IMR-90 (cell line): ENCODE measurements at regions not wholly inside any gene's neighbourhood (a gene's known extent, or its start where the extent isn't known, plus 50 kb on each side); places are given as distances from the start of the nearest gene placed in this dataset.
A peak's percentile ranks its signal among the peaks of the same experiment; 100 is the strongest.

Experiments
- ATAC-seq: fragments of 200-7000 bp; cut with Tn5 transposase; 2 replicates; pipeline ENCODE4 v1.9.1; 2020; ENCODE audit warnings: low read depth, mild to moderate bottlenecking, moderate library complexity
- BruUV-seq: library from RNA; stranded (reverse); fragments of 400-500 nt; replicated peaks from 2 replicates; lab custom pipeline; 2021; lab: Mats Ljungman, UMichigan
- CTCF ChIA-PET: fragments of 300-600 bp; formaldehyde crosslinking; extraction: SDS; loops from one replicate; lab custom pipeline; 2021; ENCODE audit warnings: antibody characterized with exemption; lab: Yijun Ruan, JAX
- POLR2A ChIA-PET: fragments of 300-600 bp; sonication (Branson Sonifier 250); formaldehyde crosslinking; loops from one replicate; lab custom pipeline; 2022; ENCODE audit warnings: antibody characterized with exemption; ENCODE audit not compliant: unreplicated experiment; lab: Charles Lee
- DNase-seq: peaks from one replicate; pipeline ENCODE4 v3.0.0; 2013
- H2AFZ ChIP-seq: replicated peaks from 2 replicates; pipeline ENCODE3; 2013; ENCODE audit warnings: low read length, mild to moderate bottlenecking; ENCODE audit not compliant: poor library complexity
- H2AK5ac ChIP-seq: 2 replicates; pipeline ENCODE4 v1.6.1; 2013; ENCODE audit warnings: low read depth, low read length, inconsistent platforms
- H2AK9ac ChIP-seq: replicated peaks from 2 replicates; pipeline ENCODE3; 2013; ENCODE audit warnings: mild to moderate bottlenecking, low read depth, low read length, moderate library complexity; ENCODE audit not compliant: poor library complexity
- H2BK120ac ChIP-seq: 2 replicates; pipeline ENCODE4 v1.6.1; 2013; ENCODE audit warnings: low read depth, low read length, inconsistent platforms
- H2BK15ac ChIP-seq: 3 replicates; pipeline ENCODE4 v1.6.1; 2013; ENCODE audit warnings: low read depth, low read length, inconsistent platforms
- H2BK20ac ChIP-seq: 2 replicates; pipeline ENCODE4 v1.6.1; 2013; ENCODE audit warnings: low read depth, mild to moderate bottlenecking, inconsistent platforms, low read length, moderate library complexity
- H2BK5ac ChIP-seq: 2 replicates; pipeline ENCODE4 v1.6.1; 2013; ENCODE audit warnings: mild to moderate bottlenecking, low read depth, low read length, inconsistent platforms; ENCODE audit not compliant: poor library complexity, severe bottlenecking
- H3K14ac ChIP-seq: replicated peaks from 2 replicates; pipeline ENCODE4 v1.6.1; 2013; ENCODE audit warnings: low read depth, low read length, inconsistent platforms
- H3K18ac ChIP-seq: 2 replicates; pipeline ENCODE4 v1.6.1; 2013; ENCODE audit warnings: low read depth, low read length, control low read depth
- H3K23ac ChIP-seq: 2 replicates; pipeline ENCODE4 v1.6.1; 2013; ENCODE audit warnings: low read depth, low read length, inconsistent platforms
- H3K27ac ChIP-seq: 2 replicates; pipeline ENCODE4 v1.5.1; 2013; ENCODE audit warnings: mild to moderate bottlenecking, control low read depth, low read length; ENCODE audit not compliant: insufficient read depth
- H3K27me3 ChIP-seq: 2 replicates; pipeline ENCODE4 v1.6.1; 2013; ENCODE audit warnings: low read length; ENCODE audit not compliant: control insufficient read depth, insufficient read depth
- H3K36me3 ChIP-seq: 2 replicates; pipeline ENCODE4 v1.6.1; 2013; ENCODE audit warnings: low read length, mixed read lengths; ENCODE audit not compliant: control insufficient read depth, insufficient read depth
- H3K4ac ChIP-seq: 2 replicates; pipeline ENCODE4 v1.6.1; 2013; ENCODE audit warnings: low read depth, low read length, inconsistent platforms
- H3K4me1 ChIP-seq: 2 replicates; pipeline ENCODE4 v1.6.1; 2013; ENCODE audit warnings: low read length, mixed read lengths; ENCODE audit not compliant: control insufficient read depth, insufficient read depth
- H3K4me2 ChIP-seq: 2 replicates; pipeline ENCODE4 v1.6.1; 2013; ENCODE audit warnings: low read depth, mild to moderate bottlenecking, control low read depth, low read length, moderate library complexity
- H3K4me3 ChIP-seq: 2 replicates; pipeline ENCODE4 v1.5.1; 2013; ENCODE audit warnings: low read depth, mild to moderate bottlenecking, control low read depth, low read length, moderate library complexity; ENCODE audit not compliant: insufficient read depth
- H3K56ac ChIP-seq: 2 replicates; pipeline ENCODE4 v1.6.1; 2013; ENCODE audit warnings: low read length, inconsistent platforms; ENCODE audit not compliant: insufficient read depth; ENCODE audit errors: extremely low read depth
- H3K79me1 ChIP-seq, 2 experiments: 2 replicates each; pipeline ENCODE4 v1.6.1; 2013; ENCODE audit warnings: low read length in 2 of 2, inconsistent platforms in 1 of 2, low read depth in 1 of 2
- H3K9ac ChIP-seq: 2 replicates; pipeline ENCODE4 v1.6.1; 2013; ENCODE audit warnings: low read depth, low read length, control low read depth
- H3K9me1 ChIP-seq: 2 replicates; pipeline ENCODE4 v1.6.1; 2013; ENCODE audit warnings: low read length, inconsistent platforms; ENCODE audit not compliant: insufficient read depth
- H3K9me3 ChIP-seq: 2 replicates; pipeline ENCODE4 v1.6.1; 2013; ENCODE audit warnings: low read length; ENCODE audit not compliant: control insufficient read depth, insufficient read depth
- H4K20me1 ChIP-seq: 2 replicates; pipeline ENCODE4 v1.6.1; 2013; ENCODE audit warnings: low read length, inconsistent platforms; ENCODE audit not compliant: insufficient read depth
- H4K5ac ChIP-seq: 2 replicates; pipeline ENCODE4 v1.6.1; 2013; ENCODE audit warnings: mild to moderate bottlenecking, low read depth, low read length, control low read depth
- H4K8ac ChIP-seq, 2 experiments: 2 replicates each; pipeline ENCODE4 v1.6.1; 2013; ENCODE audit warnings: low read depth in 2 of 2, low read length in 2 of 2, control low read depth in 1 of 2, inconsistent platforms in 1 of 2
- H4K91ac ChIP-seq: 2 replicates; pipeline ENCODE4 v1.6.1; 2013; ENCODE audit warnings: low read depth, low read length, inconsistent platforms; ENCODE audit not compliant: insufficient read depth
- BHLHE40 ChIP-seq: fragments of 150-350 bp; IDR thresholded peaks from 2 replicates; pipeline ENCODE4 v1.6.1; 2016; ENCODE audit warnings: mild to moderate bottlenecking, low read depth, low read length
- CEBPB ChIP-seq: IDR thresholded peaks from 2 replicates; pipeline ENCODE4 v1.6.1; 2012; ENCODE audit warnings: low read depth, low read length, improper control_type of control experiment
- CHD1 ChIP-seq: IDR thresholded peaks from 2 replicates; pipeline ENCODE4 v1.6.1; 2012; ENCODE audit warnings: low read depth, low read length, improper control_type of control experiment
- CTCF ChIP-seq: conservative IDR thresholded peaks from 2 replicates; pipeline ENCODE4 v1.5.1; 2012; ENCODE audit warnings: mild to moderate bottlenecking, low read depth, low read length, improper control_type of control experiment
- ELK1 ChIP-seq: fragments of 150-350 bp; IDR thresholded peaks from 2 replicates; pipeline ENCODE4 v1.6.1; 2016; ENCODE audit warnings: low read depth, mild to moderate bottlenecking, low read length, moderate library complexity, borderline replicate concordance
- FOS ChIP-seq: fragments of 150-350 bp; IDR thresholded peaks from 2 replicates; pipeline ENCODE4 v1.6.1; 2016; ENCODE audit warnings: low read depth, low read length
- MAFK ChIP-seq: IDR thresholded peaks from 2 replicates; pipeline ENCODE4 v1.6.1; 2012; ENCODE audit warnings: low read depth, low read length, improper control_type of control experiment
- MAZ ChIP-seq: IDR thresholded peaks from 2 replicates; pipeline ENCODE4 v1.6.1; 2012; ENCODE audit warnings: low read depth, mild to moderate bottlenecking, low read length, improper control_type of control experiment, moderate library complexity, borderline replicate concordance
- MXI1 ChIP-seq: IDR thresholded peaks from 2 replicates; pipeline ENCODE4 v1.6.1; 2012; ENCODE audit warnings: low read depth, mild to moderate bottlenecking, low read length, moderate library complexity, borderline replicate concordance
- NFE2L2 ChIP-seq: fragments of 150-350 bp; IDR thresholded peaks from 2 replicates; pipeline ENCODE4 v1.6.1; 2016; ENCODE audit warnings: low read depth, mild to moderate bottlenecking, low read length
- POLR2A ChIP-seq: IDR thresholded peaks from 2 replicates; pipeline ENCODE4 v1.6.1; 2012; ENCODE audit warnings: mild to moderate bottlenecking, low read depth, low read length
- RAD21 ChIP-seq: IDR thresholded peaks from 2 replicates; pipeline ENCODE4 v1.6.1; 2012; ENCODE audit warnings: low read length, improper control_type of control experiment
- RFX5 ChIP-seq: IDR thresholded peaks from 2 replicates; pipeline ENCODE4 v1.8.0; 2012; ENCODE audit warnings: low read depth, mild to moderate bottlenecking, low read length, moderate library complexity
- USF2 ChIP-seq: fragments of 150-350 bp; IDR thresholded peaks from 2 replicates; pipeline ENCODE4 v1.6.1; 2017; ENCODE audit warnings: mild to moderate bottlenecking, antibody characterized with exemption, low read length, low read depth
- WGBS, 2 experiments: methylation state at CpG; one replicate each; pipeline versions ENCODE4 v1.1.5 to v1.1.7; 2013; ENCODE audit warnings: missing lambda C conversion rate in 2 of 2; ENCODE audit not compliant: insufficient read length in 1 of 2; ENCODE audit errors: extremely low coverage in 2 of 2; 5-methylcytosine and 5-hydroxymethylcytosine counted together
- dilution Hi-C: fragments of 300-500 bp; cut with HindIII; formaldehyde crosslinking; loops from one replicate; pipeline ENCODE4 v1.14.3; 2018; ENCODE audit warnings: low sequenced_read_pairs; ENCODE audit not compliant: unreplicated experiment
- in situ Hi-C: fragments of 300-500 bp; cut with MboI; formaldehyde crosslinking; loops from 3 replicates; pipeline ENCODE4 v1.14.3; 2019; ENCODE audit warnings: low sequenced_read_pairs, inconsistent platforms, mixed read lengths
- intact Hi-C: fragments of 100-400 bp; cut with micrococcal nuclease; formaldehyde crosslinking; loops from 2 replicates; pipeline ENCODE4 v1.10.0; 2022

- H3K56ac ChIP-seq, result peak overlapping the region; percentile 62
- WGBS, 2 experiments, result 89% methylated on average over 6 of the region's 13 CpGs; no CpG with 5 or more reads in 1 of the 2 experiments
- in situ Hi-C loops (no loop called here), intact Hi-C loops (loop anchor here (2.0 to 5.0 kb wide), 4 partner anchors 43 to 528 kb away; partner anchors contain the start of gene CAMLG), dilution Hi-C loops (no loop called here)
- H3K36me3 ChIP-seq, result no peaks in the 10 kb centered on the region
- ChIA-PET CTCF (interaction anchor here (0.8 to 2.2 kb wide), 7 partner anchors 23 to 158 kb away, joined by 3 to 9 read pairs (median 3); no protein-coding TSS in a partner anchor), POLR2A (no interaction called here)
- H3K9me3 ChIP-seq, result no peaks in the 10 kb centered on the region
- H3K79me1 ChIP-seq, result peaks cover 0 to 18% of the 10 kb centered on the region in 2 experiments; a peak in 2 of 4 replicates
- peak overlapping the region; percentile 69 for H3K23ac ChIP-seq
- H4K5ac ChIP-seq, result peak overlapping the region; percentile 93
- peak overlapping the region; percentile 67 for H3K18ac ChIP-seq
- H4K20me1 ChIP-seq, result no peaks in the 10 kb centered on the region
- DNase-seq (no peak), ATAC-seq (no peak)
- peaks cover 11% of the 10 kb centered on the region for H3K9me1 ChIP-seq
- H3K4me1 ChIP-seq, result peaks cover 37% of the 10 kb centered on the region
- no TSS peak for BruUV-seq
- H3K27ac ChIP-seq, result peak overlapping the region; percentile 82
- no peak overlapping the region for H3K4me3 ChIP-seq
- H3K4me2 ChIP-seq, result no peak overlapping the region
- H2BK15ac ChIP-seq, result peak overlapping the region; percentile 98; the same call in 2 of the 3 replicates
- H2BK20ac ChIP-seq, result peak overlapping the region; percentile 81
- H2BK5ac ChIP-seq, result peak overlapping the region; percentile 85
- peak overlapping the region; percentile 82 for H2BK120ac ChIP-seq
- H3K27me3 ChIP-seq, result no peaks in the 10 kb centered on the region
- H4K8ac ChIP-seq, result peak overlapping the region; percentile 84 to 97
- H3K14ac ChIP-seq, result peak overlapping the region; percentile 90
- H3K9ac ChIP-seq, result peak overlapping the region; percentile 42; the same call in 1 of the 2 replicates
- H4K91ac ChIP-seq, result peak overlapping the region; percentile 94
- peak overlapping the region; percentile 68 for H2AFZ ChIP-seq
- H2AK9ac ChIP-seq, result peak overlapping the region; percentile 70
- H2AK5ac ChIP-seq, result peak overlapping the region; percentile 98
- H3K4ac ChIP-seq, result peak overlapping the region; percentile 93
- TF ChIP-seq ELK1 (no peak), CHD1 (no peak), POLR2A (no peak), CTCF (no peak), MAFK (no peak), BHLHE40 (no peak), RAD21 (no peak), USF2 (no peak), NFE2L2 (no peak), MXI1 (no peak), FOS (no peak), CEBPB (no peak), RFX5 (no peak), MAZ (no peak)
Measured at GRCh38 chr5:135265497-135266302, 133.3 kb downstream of the MACROH2A1 start.
